GM23248 (cell line): ENCODE measurements at regions not wholly inside any gene's neighbourhood (a gene's known extent, or its start where the extent isn't known, plus 50 kb on each side); places are given as distances from the start of the nearest gene placed in this dataset.

ENCODE experiments used
- EZH2 ChIP-seq: fragments of 200-600 bp; sonication (generic); IDR thresholded peaks from 2 replicates; pipeline ENCODE4 v1.6.1; 2018; ENCODE audit warnings: antibody characterized with exemption, mild to moderate bottlenecking; ENCODE audit not compliant: insufficient read depth, poor library complexity, severe bottlenecking
- EZH2phosphoT487 ChIP-seq: fragments of 200-600 bp; sonication (generic); IDR thresholded peaks from 2 replicates; pipeline ENCODE4 v1.6.1; 2018; ENCODE audit warnings: antibody characterized with exemption, moderate library complexity, mild to moderate bottlenecking, low read depth; ENCODE audit not compliant: insufficient read depth

DNA sequence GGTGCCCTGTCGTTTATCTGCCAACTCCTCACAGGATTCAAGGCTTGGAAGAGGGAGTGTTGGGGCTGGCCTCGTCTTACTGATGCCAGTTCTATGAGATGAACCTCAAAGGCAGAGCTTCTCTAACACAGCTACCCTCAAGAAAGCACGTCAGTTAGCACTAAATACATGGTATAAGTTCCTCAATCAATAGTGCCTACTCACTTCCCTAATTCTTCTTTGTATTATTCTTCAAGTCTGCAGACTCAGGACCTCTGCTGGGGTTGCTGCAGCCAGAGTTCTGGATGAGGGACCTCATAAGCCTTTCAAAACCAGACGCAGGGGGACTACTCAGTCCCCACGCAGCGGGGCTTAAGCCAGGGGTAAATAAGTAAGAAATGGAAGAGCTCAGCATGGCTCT lies 118.3 kb downstream of the VPREB1 start:
- TF ChIP-seq EZH2phosphoT487 (no peak), EZH2 (no peak)
